Right cardiac atrium (tissue), 5 donors: ENCODE measurements at regions not wholly inside any gene's neighbourhood (a gene's known extent, or its start where the extent isn't known, plus 50 kb on each side); places are given as distances from the start of the nearest gene placed in this dataset.

Experiments used
- ATAC-seq, 2 donors: fragments of 200-7000 bp; cut with Tn5 transposase; one replicate each; pipeline versions ENCODE4 v1.8.0 to v1.9.1; 2020; ENCODE audit warnings: moderate library complexity in 2 of 2, mild to moderate bottlenecking in 1 of 2
- DNase-seq, 3 donors: peaks; one replicate each; pipeline ENCODE4 v3.0.0-alpha.2; 2020
- H3K27ac ChIP-seq: one replicate; pipeline ENCODE4 v1.5.1; 2013; ENCODE audit warnings: mild to moderate bottlenecking, low read length, control low read depth, moderate library complexity
- H3K27me3 ChIP-seq: one replicate; pipeline ENCODE4 v1.6.1; 2013; ENCODE audit not compliant: control insufficient read depth, insufficient read depth
- H3K4me1 ChIP-seq: one replicate; pipeline ENCODE4 v1.6.1; 2013; ENCODE audit warnings: low read length; ENCODE audit not compliant: control insufficient read depth, insufficient read depth
- H3K4me3 ChIP-seq: one replicate; pipeline ENCODE4 v1.5.1; 2013; ENCODE audit warnings: low read length, control low read depth
- H3K9me3 ChIP-seq: one replicate; pipeline ENCODE4 v1.6.1; 2013; ENCODE audit warnings: low read length; ENCODE audit not compliant: control insufficient read depth
- WGBS: extraction: QIAGEN DNeasy Blood & Tissue Kit; methylation state at CpG from one replicate; pipeline ENCODE4 v1.1.7; 2013; 5-methylcytosine and 5-hydroxymethylcytosine counted together
- intact Hi-C, 4 donors: fragments of 100-400 bp; cut with DNase I; formaldehyde crosslinking; loops; one replicate each; pipeline versions ENCODE4 v1.11.0 to v1.14.0; 2022 to 2023
- donor health status: healthy with polysubstance abuse.
- donor health status: DM: no; HTN: yes; CAD: no.
- donor health status: DM: no; HTN: no; CAD: no.
- donor health status: DM: no; HTN: yes; CAD: no; lungs with severe emphysema.
- donor health status: DM: yes; HTN: yes; CAD: no.

GRCh38 chr17:13302419-13302818 is 284.6 kb upstream of the ELAC2 start:
- H3K27me3 ChIP-seq, result no peaks in the 10 kb centered on the region
- ATAC-seq (no peak), DNase-seq (no peak)
- H3K4me1 ChIP-seq, result no peaks in the 10 kb centered on the region
- 76% methylated on average over 3 of the region's 3 CpGs for WGBS
- no peaks in the 10 kb centered on the region for H3K9me3 ChIP-seq
- no peak overlapping the region for H3K27ac ChIP-seq
- intact Hi-C loops, result no loop called here
- H3K4me3 ChIP-seq, result no peak overlapping the region

- Histone ChIP-seq H3K4me3 (no peak overlapping the region), H3K27ac (no peak overlapping the region), H3K4me1 (no peaks in the 10 kb centered on the region), H3K9me3 (no peaks in the 10 kb centered on the region), H3K27me3 (no peaks in the 10 kb centered on the region)
- ATAC-seq (no peak), DNase-seq (no peak)
- WGBS, result 51% methylated on average over 3 of the region's 3 CpGs
- intact Hi-C loops, result no loop called here
Observed at GRCh38 chr17:13297183-13297582, 279.4 kb upstream of the ELAC2 start.

DNA sequence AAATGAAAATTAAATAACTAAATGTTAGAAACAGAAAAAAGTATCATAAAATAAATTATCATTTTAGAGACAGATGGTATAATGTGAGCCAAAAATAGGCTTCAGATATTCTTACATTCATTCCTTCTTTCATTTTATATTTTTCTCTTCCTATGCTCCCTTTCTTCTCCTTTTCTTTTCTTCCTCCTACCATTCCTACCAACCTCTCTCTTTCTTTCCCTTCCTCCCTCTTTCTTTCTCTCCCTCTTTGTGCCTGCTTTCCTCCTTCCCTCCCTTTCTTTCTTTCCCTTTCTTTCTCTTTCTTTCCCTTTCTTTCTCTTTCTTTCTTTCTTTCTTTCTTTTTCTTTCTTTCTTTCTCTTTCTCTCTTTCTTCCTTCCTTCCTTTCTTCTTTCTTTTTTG is 275.6 kb upstream of the ELAC2 start:
- intact Hi-C loops, result no loop called here
- H3K27me3 ChIP-seq, result no peaks in the 10 kb centered on the region

GRCh38 chr17:13292291-13292690 is 274.5 kb upstream of the ELAC2 start:
- Histone ChIP-seq H3K27me3 (no peaks in the 10 kb centered on the region), H3K4me1 (no peaks in the 10 kb centered on the region), H3K27ac (no peak overlapping the region), H3K9me3 (no peaks in the 10 kb centered on the region), H3K4me3 (no peak overlapping the region)
- WGBS, result 80% methylated on average over 10 of the region's 10 CpGs
- intact Hi-C loops, result no loop called here
- ATAC-seq, result no peak
- DNase-seq, result no peak

More for the DNA sequence above, 275.6 kb upstream of the ELAC2 start:
- H3K4me3 ChIP-seq, result no peak overlapping the region
- H3K4me1 ChIP-seq, result no peaks in the 10 kb centered on the region
- no peaks in the 10 kb centered on the region for H3K9me3 ChIP-seq
- no peak for ATAC-seq
- no peak overlapping the region for H3K27ac ChIP-seq
- no peak for DNase-seq

DNA sequence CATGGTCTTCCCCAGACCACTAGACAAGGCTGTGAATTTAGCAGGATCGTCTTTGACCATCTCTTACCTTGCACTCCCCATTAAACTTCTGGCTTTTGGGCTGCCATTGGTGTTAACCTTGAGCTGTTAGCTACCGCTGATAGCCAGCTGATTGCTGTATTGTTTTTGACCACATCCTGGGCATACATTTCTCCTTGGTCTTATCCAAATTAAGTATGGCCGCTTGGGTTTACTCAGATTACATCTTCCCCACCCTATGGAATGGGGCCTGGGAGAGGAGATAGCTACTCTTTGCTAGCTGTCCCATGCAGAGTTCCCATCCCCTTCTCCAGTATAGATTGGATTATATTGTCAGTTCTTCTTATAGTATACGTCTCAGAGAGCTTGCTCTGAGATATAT is 270.4 kb upstream of the ELAC2 start:
- WGBS, result 75% methylated on average over 4 of the region's 4 CpGs
- no peaks in the 10 kb centered on the region for H3K9me3 ChIP-seq
- no peaks in the 10 kb centered on the region for H3K4me1 ChIP-seq
- no peak overlapping the region for H3K4me3 ChIP-seq
- no peaks in the 10 kb centered on the region for H3K27me3 ChIP-seq
- no peak for DNase-seq
- ATAC-seq, result no peak
- no peak overlapping the region for H3K27ac ChIP-seq
- intact Hi-C loops, result loop anchor here in 1 of 4 donors (5.0 kb wide), 1 partner anchor 1076 kb away; no protein-coding TSS in a partner anchor

- intact Hi-C loops, result loop anchor here in 1 of 4 donors (5.0 kb wide), 1 partner anchor 1075 kb away; no protein-coding TSS in a partner anchor
- Histone ChIP-seq H3K4me1 (no peaks in the 10 kb centered on the region), H3K27ac (no peak overlapping the region), H3K9me3 (no peaks in the 10 kb centered on the region), H3K4me3 (no peak overlapping the region), H3K27me3 (no peaks in the 10 kb centered on the region)
- no peak for DNase-seq
- no peak for ATAC-seq
- WGBS, result 80% methylated on average over 6 of the region's 6 CpGs
Observed at GRCh38 chr17:13287226-13287625, 269.4 kb upstream of the ELAC2 start.

- intact Hi-C loops, result no loop called here
- no peak overlapping the region for H3K4me3 ChIP-seq
- ATAC-seq (no peak), DNase-seq (no peak)
- WGBS, result 49% methylated on average over 1 of the region's 1 CpG
- H3K27ac ChIP-seq, result no peak overlapping the region
- H3K4me1 ChIP-seq, result no peaks in the 10 kb centered on the region
- no peaks in the 10 kb centered on the region for H3K9me3 ChIP-seq
- no peaks in the 10 kb centered on the region for H3K27me3 ChIP-seq
Observed at GRCh38 chr17:13283606-13284005, 265.8 kb upstream of the ELAC2 start.

- intact Hi-C loops, result no loop called here
- H3K4me3 ChIP-seq, result no peak overlapping the region
- H3K27me3 ChIP-seq, result no peaks in the 10 kb centered on the region
- H3K4me1 ChIP-seq, result no peaks in the 10 kb centered on the region
- WGBS, result 83% methylated on average over 3 of the region's 3 CpGs
- DNase-seq (no peak), ATAC-seq (no peak)
- no peaks in the 10 kb centered on the region for H3K9me3 ChIP-seq
- no peak overlapping the region for H3K27ac ChIP-seq
Observed at GRCh38 chr17:13281626-13282025, 263.8 kb upstream of the ELAC2 start.

- WGBS, result 87% methylated on average over 2 of the region's 2 CpGs
- H3K4me1 ChIP-seq, result no peaks in the 10 kb centered on the region
- no peaks in the 10 kb centered on the region for H3K27me3 ChIP-seq
- DNase-seq (no peak), ATAC-seq (no peak)
- H3K27ac ChIP-seq, result no peak overlapping the region
- intact Hi-C loops, result no loop called here
- no peaks in the 10 kb centered on the region for H3K9me3 ChIP-seq
- no peak overlapping the region for H3K4me3 ChIP-seq
Observed at GRCh38 chr17:13273806-13274205, 256.0 kb upstream of the ELAC2 start.

DNA sequence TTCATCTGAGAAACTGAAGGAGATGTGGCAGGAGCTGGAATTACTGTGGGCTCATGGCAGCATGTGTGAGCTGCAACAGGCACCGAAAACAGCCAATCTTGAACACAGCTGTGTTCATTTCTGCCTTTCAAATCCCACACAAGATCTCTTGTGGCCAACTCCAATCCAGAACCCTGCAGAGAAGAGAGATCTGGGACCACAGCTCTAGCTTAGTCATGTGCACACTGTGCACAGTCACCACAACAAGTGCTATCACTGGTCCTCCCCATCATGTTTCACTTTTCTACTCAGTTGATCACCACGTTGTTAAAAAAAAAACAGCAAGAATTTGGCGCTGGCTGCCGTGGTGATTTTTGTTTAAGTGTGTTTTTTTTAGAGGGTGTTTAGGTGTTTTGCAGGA is 254.5 kb upstream of the ELAC2 start:
- ATAC-seq (no peak), DNase-seq (no peak)
- Histone ChIP-seq H3K9me3 (no peaks in the 10 kb centered on the region), H3K4me1 (no peaks in the 10 kb centered on the region), H3K27ac (no peak overlapping the region), H3K27me3 (no peaks in the 10 kb centered on the region), H3K4me3 (no peak overlapping the region)
- intact Hi-C loops, result no loop called here
- WGBS, result 73% methylated on average over 4 of the region's 4 CpGs

DNA sequence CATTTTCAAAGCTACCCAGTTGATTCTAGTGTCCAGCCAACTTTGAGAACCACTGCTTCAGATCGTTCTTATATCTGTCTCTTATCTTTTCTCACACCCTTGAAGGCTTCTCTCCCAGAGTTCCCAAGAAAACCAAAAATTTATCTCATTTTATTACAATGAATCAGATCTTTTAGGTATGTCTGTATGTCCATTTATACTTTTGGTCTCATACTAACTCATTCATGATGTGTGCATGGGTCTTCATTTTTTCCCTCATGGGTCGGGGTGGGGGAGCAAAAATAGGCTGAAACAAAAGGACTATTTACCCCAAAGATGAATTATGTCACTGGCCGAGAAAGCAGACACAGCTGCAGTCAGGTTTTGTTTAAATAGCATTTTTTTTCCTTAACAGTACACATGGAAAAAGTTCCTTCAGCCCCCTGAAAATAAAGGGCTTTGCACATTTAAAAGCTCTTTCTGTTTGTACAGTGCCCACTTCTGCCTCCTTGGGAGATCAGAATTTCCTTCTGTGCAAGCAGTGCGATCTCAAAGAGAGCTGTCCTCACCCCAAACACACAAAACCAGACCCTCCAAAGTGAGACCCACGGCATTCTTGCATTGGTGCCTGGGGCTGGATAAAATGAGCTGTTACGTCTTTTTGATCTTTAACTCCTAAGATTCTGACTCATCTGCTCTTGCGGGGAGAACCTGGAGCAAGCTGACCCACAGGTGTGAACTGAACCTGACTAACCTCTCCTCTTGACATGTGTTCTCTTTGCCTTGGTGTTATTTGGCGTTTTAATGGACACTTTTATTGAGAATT is 251.2 kb upstream of the ELAC2 start:
- 35% methylated on average over 8 of the region's 8 CpGs for WGBS
- Histone ChIP-seq H3K27me3 (no peaks in the 10 kb centered on the region), H3K9me3 (no peaks in the 10 kb centered on the region), H3K4me3 (no peak overlapping the region), H3K27ac (no peak overlapping the region), H3K4me1 (no peaks in the 10 kb centered on the region)
- DNase-seq (no peak), ATAC-seq (no peak)
- intact Hi-C loops, result no loop called here

DNA sequence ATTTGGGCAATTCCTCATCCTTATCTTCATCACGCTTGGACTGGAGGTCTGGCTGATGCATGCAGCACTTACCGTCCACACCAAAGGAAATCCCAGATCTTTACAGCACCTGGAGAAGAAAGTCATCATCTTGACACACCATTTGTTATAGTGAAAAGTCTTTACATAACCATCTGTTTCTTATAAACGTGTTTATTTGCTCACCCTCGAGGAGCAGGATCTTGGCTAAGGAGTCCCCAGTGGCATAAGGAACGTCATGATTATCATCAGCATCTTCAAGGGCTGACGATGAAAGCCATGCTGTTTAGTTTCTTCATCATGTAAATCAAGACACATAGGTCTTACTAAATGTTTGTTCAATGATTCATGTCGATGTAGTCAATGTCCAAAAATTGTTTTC is 248.8 kb upstream of the ELAC2 start:
- Histone ChIP-seq H3K27ac (no peak overlapping the region), H3K4me1 (no peaks in the 10 kb centered on the region), H3K9me3 (no peaks in the 10 kb centered on the region), H3K27me3 (no peaks in the 10 kb centered on the region), H3K4me3 (no peak overlapping the region)
- no peak for ATAC-seq
- intact Hi-C loops, result no loop called here
- WGBS, result 40% methylated on average over 7 of the region's 7 CpGs
- no peak for DNase-seq
